K562 (cell line): ENCODE measurements at regions not wholly inside any gene's neighbourhood (a gene's known extent, or its start where the extent isn't known, plus 50 kb on each side); places are given as distances from the start of the nearest gene placed in this dataset.

Experiments
- BACH1 ChIP-seq: fragments of 200-800 bp; sonication (Bioruptor generic); IDR thresholded peaks from 2 replicates; pipeline ENCODE4 v1.6.1; 2016; ENCODE audit warnings: missing genetic modification characterization, missing compliant biosample characterization
- CEBPB ChIP-seq: fragments of 450-650 bp; IDR thresholded peaks from 2 replicates; pipeline ENCODE4 v1.6.1; 2016; ENCODE audit warnings: missing genetic modification characterization, missing compliant biosample characterization
- CXXC5 ChIP-seq: fragments of 250-450 bp; sonication (Bioruptor Pico); IDR thresholded peaks from 2 replicates; pipeline ENCODE4 v1.8.0; 2022; ENCODE audit warnings: inconsistent platforms, mild to moderate bottlenecking, moderate library complexity
- DEAF1 ChIP-seq: fragments of 450-650 bp; formaldehyde crosslinking; IDR thresholded peaks from 2 replicates; pipeline ENCODE4 v1.4.0; 2020; ENCODE audit warnings: mild to moderate bottlenecking, moderate library complexity
- ERF ChIP-seq: fragments of 450-650 bp; formaldehyde crosslinking; IDR thresholded peaks from 2 replicates; pipeline ENCODE4 v1.4.0; 2020; ENCODE audit warnings: mild to moderate bottlenecking, mixed read lengths
- GTF2A2 ChIP-seq: IDR thresholded peaks from 2 replicates; pipeline ENCODE4 v1.6.1; 2016; ENCODE audit warnings: mild to moderate bottlenecking, missing genetic modification characterization, missing compliant biosample characterization
- KLF10 ChIP-seq: fragments of 250-450 bp; sonication (Bioruptor Pico); IDR thresholded peaks from 2 replicates; pipeline ENCODE4 v1.6.1; 2021; ENCODE audit warnings: matching md5 sums
- NFXL1 ChIP-seq: fragments of 450-650 bp; formaldehyde crosslinking; IDR thresholded peaks from 2 replicates; pipeline ENCODE4 v1.4.0; 2021; ENCODE audit warnings: mild to moderate bottlenecking
- NR1H2 ChIP-seq: sonication (generic); formaldehyde crosslinking; IDR thresholded peaks from 2 replicates; pipeline ENCODE4 v1.4.0; 2020; ENCODE audit warnings: mild to moderate bottlenecking, missing genetic modification reagents
- STAG1 ChIP-seq: sonication (generic); formaldehyde crosslinking; IDR thresholded peaks from 2 replicates; pipeline ENCODE4 v1.5.0; 2020; ENCODE audit warnings: missing genetic modification reagents, borderline replicate concordance
- TEAD1 ChIP-seq, 2 experiments: fragments of 450-650 bp in 1 of 2; sonication (generic) in 1 of 2; formaldehyde crosslinking; IDR thresholded peaks; 2 replicates each; pipeline versions ENCODE4 v1.4.0 to v1.8.0; 2020 to 2022; ENCODE audit warnings: mild to moderate bottlenecking in 2 of 2, missing genetic modification reagents in 1 of 2
- ZNF165 ChIP-seq: fragments of 250-450 bp; sonication (Bioruptor Pico); IDR thresholded peaks from 2 replicates; pipeline ENCODE4 v1.4.0; 2020; ENCODE audit warnings: borderline replicate concordance
- ZNF324 ChIP-seq: fragments of 250-450 bp; sonication (Bioruptor Pico); IDR thresholded peaks from 2 replicates; pipeline ENCODE4 v1.4.0; 2020; ENCODE audit warnings: mild to moderate bottlenecking
- ZNF398 ChIP-seq: fragments of 250-450 bp; sonication (Bioruptor Pico); IDR thresholded peaks from 2 replicates; pipeline ENCODE4 v1.8.0; 2021; ENCODE audit warnings: moderate library complexity, mild to moderate bottlenecking, inconsistent platforms
- ZNF561 ChIP-seq: fragments of 450-650 bp; formaldehyde crosslinking; conservative IDR thresholded peaks from 2 replicates; pipeline ENCODE4 v1.4.0; 2020; ENCODE audit warnings: mild to moderate bottlenecking, moderate library complexity
- ZNF740 ChIP-seq, 3 experiments: fragments of 200-800 bp in 1 of 3; sonication (Bioruptor generic) in 1 of 3; sonication (generic) in 1 of 3; formaldehyde crosslinking in 1 of 3; IDR thresholded peaks; 2 replicates each; pipeline versions ENCODE4 v1.6.1 to v1.8.0; 2016 to 2022; ENCODE audit warnings: mild to moderate bottlenecking in 2 of 3, missing compliant biosample characterization in 2 of 3, missing genetic modification characterization in 2 of 3, missing genetic modification reagents in 1 of 3
- TF ChIP-seq, protein P1 (sequence below): fragments of 450-650 bp; formaldehyde crosslinking; conservative IDR thresholded peaks from 2 replicates; pipeline ENCODE4 v1.4.0; 2022; ENCODE audit warnings: mild to moderate bottlenecking, missing genetic modification characterization
- TF ChIP-seq, protein P2 (sequence below): fragments of 450-650 bp; conservative IDR thresholded peaks from 2 replicates; pipeline ENCODE4 v1.6.1; 2016; ENCODE audit warnings: missing genetic modification characterization, low read depth, mild to moderate bottlenecking, control low read depth, missing compliant biosample characterization

DNA sequence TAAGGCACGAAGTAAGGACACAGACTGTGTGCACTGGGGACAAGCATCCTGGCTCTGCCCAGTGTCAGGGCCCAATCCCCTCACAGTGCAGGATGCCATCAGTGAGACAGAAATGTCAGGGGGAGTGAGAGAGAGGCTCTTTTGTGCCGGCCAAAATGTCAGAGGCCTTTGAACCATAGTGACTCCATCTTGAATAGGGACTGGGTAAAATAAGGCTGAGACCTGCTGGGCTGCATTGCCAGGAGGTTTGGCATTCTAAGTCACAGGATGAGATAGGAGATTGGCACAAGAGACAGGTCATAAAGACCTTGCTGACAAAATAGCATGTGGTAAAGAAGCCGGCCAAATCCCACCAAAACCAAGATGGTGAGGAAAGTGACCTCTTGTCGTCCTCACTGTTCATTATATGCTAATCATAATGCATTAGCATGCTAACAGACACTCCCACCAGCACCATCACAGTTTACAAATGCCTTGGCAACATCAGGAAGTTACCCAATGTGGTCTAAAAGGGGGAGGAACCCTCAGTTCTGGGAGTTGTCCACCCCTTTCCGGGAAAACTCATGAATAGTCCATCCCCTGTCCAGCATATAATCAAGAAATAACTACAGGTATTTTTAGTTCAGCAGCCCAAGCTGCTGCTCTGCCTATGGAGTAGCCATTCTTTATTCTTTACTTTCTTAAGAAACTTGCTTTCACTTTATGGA lies 337.4 kb downstream of the LPIN1 start (continued):
- TF ChIP-seq CXXC5 (CRISPR knock-in tag) (peak; percentile 80), BACH1 (tag) (peak; percentile 89), ZNF165 (CRISPR knock-in tag) (peak; percentile 93), ZNF561 (CRISPR knock-in tag) (peak; percentile 75; the same call in 1 of the 2 replicates), ZNF398 (CRISPR knock-in tag) (0 out of 2 replicates have a peak, but pooled peaks have one; percentile 44), STAG1 (CRISPR knock-in tag) (no peak), DEAF1 (CRISPR knock-in tag) (peak; percentile 43; the same call in 1 of the 2 replicates), NFXL1 (CRISPR knock-in tag) (peak; percentile 92), ERF (CRISPR knock-in tag) (peak; percentile 98), CEBPB (tag) (peak; percentile 93), ZNF324 (CRISPR knock-in tag) (peak; percentile 74; the same call in 1 of the 2 replicates), KLF10 (CRISPR knock-in tag) (peak; percentile 70; the same call in 1 of the 2 replicates), NR1H2 (CRISPR knock-in tag) (no peak), ZNF740 (CRISPR knock-in tag; IDR thresholded peaks at IDR 0.05) (no peak), ZNF740 (tag; IDR thresholded peaks at IDR 0.05) (peak in 1 of 2 experiments; percentile 95; a peak in 2 of 4 replicates), TEAD1 (CRISPR knock-in tag; IDR thresholded peaks at IDR 0.05) (peak in 1 of 2 experiments; percentile 89; a peak in 2 of 4 replicates), GTF2A2 (tag) (peak; percentile 87)
- TF ChIP-seq, protein P1, sequence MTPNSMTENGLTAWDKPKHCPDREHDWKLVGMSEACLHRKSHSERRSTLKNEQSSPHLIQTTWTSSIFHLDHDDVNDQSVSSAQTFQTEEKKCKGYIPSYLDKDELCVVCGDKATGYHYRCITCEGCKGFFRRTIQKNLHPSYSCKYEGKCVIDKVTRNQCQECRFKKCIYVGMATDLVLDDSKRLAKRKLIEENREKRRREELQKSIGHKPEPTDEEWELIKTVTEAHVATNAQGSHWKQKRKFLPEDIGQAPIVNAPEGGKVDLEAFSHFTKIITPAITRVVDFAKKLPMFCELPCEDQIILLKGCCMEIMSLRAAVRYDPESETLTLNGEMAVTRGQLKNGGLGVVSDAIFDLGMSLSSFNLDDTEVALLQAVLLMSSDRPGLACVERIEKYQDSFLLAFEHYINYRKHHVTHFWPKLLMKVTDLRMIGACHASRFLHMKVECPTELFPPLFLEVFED (CRISPR knock-in tag), result 0 out of 2 replicates have a peak, but pooled peaks have one; percentile 60
- TF ChIP-seq, protein P2, sequence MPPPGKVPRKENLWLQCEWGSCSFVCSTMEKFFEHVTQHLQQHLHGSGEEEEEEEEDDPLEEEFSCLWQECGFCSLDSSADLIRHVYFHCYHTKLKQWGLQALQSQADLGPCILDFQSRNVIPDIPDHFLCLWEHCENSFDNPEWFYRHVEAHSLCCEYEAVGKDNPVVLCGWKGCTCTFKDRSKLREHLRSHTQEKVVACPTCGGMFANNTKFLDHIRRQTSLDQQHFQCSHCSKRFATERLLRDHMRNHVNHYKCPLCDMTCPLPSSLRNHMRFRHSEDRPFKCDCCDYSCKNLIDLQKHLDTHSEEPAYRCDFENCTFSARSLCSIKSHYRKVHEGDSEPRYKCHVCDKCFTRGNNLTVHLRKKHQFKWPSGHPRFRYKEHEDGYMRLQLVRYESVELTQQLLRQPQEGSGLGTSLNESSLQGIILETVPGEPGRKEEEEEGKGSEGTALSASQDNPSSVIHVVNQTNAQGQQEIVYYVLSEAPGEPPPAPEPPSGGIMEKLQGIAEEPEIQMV (tag), result peak; percentile 84
